IPS-NIHi11 (cell line): ENCODE measurements at regions not wholly inside any gene's neighbourhood (a gene's known extent, or its start where the extent isn't known, plus 50 kb on each side); places are given as distances from the start of the nearest gene placed in this dataset.

Experiments
- DNase-seq: peaks from one replicate; pipeline ENCODE4 v3.0.0; 2012; ENCODE audit warnings: mixed read lengths, low spot score

DNA sequence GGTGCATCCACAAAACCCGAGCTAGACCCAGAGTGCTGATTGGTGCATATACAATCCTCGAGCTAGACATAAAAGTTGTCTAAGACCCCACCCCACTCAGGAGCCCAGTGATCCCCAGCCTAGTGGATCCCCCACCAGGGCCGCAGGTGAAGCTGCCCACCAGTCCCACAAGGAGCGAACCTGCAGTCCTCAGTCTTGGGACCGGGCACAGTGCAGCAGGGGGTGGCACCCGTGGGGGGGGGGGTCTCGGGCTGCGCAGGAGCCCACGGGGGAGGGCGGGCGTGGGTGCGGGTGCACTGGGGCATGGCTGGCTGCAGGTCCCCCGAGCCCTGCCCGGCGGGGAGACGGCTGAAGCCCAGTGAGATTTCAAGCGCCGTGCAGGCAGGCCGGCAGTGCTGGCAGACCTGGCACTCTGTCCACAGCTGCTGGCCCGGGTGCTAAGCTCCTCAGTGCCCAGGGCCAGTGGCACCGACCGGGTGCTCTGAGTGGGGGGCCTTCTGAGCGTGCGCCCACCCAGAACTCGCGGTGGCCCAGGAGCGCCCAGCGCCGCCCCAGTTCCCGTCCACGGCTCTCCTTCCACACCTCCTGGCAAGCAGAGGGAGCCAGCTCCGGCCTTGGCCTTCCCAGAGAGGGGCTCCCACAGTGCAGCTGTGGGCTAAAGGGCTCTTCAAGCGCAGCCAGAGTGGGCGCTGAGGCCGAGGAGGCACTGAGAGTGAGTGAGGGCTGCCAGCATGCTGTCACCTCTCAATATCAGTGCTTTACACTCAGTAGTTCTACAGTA lies 989.1 kb downstream of the FAM181B start:
- DNase-seq = no peak

DNA sequence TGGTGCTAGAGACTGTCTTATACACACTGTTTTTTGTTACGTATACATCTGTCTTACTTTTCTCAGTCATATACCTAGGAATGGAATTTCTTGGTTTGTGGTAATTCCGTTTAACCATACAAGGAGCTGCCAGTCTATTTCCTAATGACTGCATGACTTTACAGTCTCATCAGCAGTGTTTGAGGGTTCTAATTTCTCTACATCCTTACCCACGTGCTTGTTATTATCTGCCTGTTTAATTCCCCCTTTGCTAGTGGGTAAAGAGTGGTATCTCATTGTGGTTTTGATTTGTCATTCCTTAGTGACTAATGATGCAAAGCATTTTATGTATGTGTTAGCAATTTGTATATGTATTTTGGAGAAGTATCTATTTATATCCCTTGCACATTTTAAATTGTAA lies 1008.0 kb downstream of the FAM181B start:
- no peak for DNase-seq

DNA sequence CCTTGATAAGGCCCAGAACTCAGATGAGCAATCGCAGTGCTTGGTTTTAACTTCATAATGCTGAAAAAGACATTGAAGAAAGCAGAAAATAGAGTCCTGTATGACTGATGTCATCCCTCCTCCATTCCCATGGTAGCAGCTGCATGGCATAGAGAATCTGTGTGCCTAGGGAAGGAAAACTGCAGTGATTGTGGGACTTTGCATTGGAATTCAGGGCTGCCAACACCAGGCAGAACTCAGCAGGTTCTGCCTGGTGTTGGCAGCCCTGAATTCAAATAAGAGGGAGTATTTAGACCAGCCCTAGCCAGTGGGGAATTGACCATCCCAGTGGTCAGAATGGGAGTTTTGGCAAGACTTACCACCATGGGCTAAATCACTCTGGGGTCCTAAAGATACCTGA lies 1016.0 kb downstream of the FAM181B start:
- DNase-seq = no peak

DNA sequence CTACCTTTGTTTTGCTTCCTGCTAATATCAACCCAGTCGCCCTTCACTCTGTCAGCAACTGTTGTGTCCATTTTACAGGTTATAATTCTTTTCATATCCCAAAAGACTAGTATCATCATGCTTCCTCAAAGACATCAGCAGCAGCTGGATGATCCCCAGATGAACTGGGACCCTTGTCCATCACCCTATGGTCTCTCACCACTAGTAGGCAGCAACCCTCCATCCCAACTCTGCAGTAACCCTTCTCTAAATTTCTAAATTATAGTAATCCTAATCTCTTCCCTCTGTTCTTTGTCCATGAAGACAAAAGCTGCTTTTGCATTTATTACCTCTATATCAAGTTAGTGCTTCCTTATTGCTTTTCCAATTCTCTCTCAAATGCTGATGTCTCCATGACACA lies 1025.8 kb downstream of the FAM181B start:
- DNase-seq = peak; percentile 17

DNA sequence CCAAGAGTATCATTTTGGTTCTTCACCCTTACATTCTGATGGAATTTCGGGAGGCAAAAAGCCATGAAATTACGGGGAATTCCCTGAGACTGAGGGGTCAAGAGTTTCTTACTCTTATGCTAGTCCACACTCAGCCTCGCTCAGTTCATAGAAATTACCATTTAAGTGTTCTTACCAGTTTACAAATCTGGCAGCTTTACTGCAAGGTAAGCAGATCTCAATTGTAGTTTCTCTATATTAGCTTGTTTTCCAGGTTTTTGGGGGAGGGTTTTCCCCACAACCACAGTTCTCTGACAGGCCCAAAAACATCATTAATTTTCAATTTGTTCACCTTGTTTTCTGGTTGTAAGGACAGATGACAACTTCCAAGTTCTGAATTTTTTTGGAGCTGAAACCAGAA lies 1028.4 kb downstream of the FAM181B start:
- DNase-seq = no peak

DNA sequence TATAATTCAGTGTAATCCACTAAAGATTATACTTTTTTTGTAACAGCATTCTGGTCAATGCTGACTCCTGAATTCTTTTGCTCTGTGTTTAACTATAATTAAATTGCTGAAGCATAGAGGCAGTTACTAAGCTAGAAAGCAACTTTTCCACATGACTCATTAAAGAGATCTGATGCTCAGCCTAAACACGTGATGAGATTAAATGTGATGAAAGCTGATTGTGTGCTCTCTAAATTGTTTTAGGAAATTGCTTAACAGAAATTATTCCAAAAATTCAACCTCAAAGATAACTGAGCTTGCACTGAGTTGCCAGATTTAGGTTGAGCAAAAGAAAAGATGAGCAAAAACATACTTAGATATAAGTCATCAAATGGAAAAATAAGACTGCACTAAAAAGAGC lies 1033.6 kb downstream of the FAM181B start:
- no peak for DNase-seq

DNA sequence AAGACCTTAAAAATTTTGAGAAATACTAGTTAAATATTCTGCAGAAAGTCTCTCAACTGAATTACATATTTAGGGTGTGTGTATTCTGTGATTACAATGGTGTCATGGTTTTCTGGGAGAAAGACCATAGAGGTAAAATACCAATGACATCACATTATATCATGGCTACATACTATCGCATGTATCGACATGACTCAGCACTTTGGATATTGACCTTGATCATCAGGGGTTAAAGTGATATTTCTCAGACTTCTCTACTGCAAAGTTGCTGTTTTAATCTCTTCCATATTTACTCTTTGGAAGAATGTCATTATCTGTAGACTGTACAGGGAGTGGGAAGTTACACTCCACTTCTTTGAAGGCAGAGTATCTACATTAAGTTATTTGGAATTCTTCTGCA lies 1046.6 kb downstream of the FAM181B start:
- no peak for DNase-seq

DNA sequence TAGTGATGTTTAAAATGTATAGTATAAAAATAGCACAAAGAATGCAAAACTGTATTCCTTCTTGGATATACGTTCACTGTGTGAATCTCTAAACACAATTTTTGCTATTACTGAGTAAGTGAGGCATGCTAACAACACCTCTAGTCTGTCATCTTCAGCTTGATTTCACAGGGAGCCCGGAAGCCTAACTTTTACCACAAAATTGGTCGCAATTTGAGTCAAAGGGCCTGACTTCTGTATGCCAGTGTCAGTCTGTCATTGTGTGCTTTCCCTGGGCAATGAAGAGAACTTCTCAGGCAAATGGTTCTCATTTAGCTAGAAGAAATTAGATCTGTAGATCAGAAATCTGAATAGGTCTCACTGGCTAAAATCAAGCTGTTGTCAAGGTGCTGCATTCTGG lies 1059.5 kb downstream of the FAM181B start:
- DNase-seq = no peak

DNA sequence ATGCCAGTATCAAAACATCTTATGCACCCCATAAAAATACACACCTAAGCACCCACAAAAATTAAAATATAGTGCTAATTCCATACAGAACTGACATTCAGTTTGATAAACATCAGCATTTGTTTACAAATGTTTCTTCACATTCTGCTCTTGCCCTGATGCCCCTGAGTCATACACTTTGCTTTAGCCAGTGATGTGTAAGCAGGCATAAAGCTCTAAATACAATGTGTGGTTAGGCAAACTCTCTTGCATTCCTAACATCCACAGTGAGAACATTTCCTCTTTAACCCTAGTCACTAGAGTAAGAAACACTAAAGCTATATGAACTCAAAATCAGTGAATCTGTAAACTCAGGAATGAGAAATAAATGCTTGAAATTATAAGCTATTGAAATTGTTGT lies 1060.7 kb downstream of the FAM181B start:
- no peak for DNase-seq

DNA sequence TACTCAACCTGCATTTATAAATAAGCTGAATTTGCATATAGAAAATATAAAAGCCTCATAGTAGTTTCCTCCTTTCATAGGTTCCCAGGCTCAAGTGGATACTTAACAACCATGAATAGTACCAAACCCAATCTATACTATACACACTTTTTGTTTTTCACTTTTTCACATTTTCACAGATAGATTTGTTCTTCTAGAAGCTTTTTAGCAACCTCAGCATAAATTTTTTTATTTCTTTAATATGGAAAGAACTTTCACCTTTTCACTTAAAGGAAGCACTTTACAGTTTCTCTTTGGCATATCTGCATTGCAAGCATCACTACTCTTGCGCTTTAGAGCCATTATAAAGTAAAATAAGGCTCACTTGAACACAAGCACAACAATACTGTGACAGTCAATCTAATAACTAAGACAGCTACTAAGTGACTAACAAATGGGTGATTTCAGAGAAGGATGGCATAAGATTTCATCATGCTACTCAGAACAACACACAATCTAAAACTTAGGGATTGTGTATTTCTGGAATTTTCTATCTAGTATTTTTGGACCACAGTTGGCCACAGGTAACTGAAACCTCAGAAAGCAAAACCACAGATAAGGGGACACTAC lies 1063.6 kb downstream of the FAM181B start:
- no peak for DNase-seq

DNA sequence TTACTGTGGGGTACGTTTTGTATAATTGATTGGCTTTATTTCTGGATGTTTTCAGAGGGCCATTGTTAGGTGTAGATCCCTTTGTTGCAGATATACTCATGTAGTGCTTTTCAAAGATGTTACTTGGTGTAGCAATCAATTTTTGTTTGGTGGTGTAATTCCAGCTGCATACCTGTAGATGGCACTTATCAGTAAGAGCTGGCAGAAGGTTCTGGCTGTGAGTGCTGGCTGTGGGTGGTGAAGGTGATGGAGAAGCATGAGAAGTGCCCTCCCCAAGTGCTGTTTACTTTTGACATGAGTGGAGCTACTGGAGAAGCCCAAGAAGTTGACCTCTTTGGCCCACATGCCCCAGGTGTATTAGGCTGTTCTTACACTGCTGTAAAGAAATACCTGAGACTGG lies 1074.9 kb downstream of the FAM181B start:
- DNase-seq = peak; percentile 37

DNA sequence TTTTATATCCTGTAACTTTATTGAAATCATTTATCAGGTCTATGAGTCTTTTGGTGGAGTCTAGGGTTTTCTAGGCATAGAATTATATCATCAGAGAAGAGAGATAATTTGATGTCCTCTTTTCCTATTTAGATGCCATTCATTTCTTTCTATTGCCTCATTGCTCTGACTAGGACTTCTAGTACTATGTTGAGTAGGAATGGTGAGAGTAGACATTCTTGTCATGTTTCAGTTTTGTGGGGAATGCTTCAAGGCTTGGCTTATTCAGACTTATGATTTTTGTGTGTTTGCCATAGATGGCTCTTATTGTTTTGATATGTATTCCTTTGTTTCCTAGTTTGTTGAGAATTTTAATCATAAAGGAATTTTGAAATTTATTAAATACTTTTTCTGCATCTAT lies 1078.3 kb downstream of the FAM181B start:
- DNase-seq = no peak

DNA sequence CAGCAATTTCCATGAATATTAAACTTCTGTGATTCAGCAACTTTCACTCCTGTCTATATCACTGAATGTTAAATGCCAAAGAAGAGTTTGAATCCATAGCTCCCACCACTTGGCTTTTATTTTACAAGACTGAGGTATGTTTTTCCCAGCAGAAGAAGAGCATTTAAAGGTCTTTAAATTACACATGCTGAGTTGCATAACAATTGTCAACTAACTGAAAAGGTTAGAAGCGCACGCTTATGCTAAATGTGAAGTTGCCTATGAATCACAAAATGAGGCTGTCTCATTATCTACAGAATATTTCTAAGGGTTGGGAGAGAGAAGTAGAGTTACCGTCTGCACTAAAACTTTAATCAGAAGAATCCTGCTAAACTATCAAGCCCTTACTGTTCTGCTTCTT lies 1086.3 kb downstream of the FAM181B start:
- no peak for DNase-seq

DNA sequence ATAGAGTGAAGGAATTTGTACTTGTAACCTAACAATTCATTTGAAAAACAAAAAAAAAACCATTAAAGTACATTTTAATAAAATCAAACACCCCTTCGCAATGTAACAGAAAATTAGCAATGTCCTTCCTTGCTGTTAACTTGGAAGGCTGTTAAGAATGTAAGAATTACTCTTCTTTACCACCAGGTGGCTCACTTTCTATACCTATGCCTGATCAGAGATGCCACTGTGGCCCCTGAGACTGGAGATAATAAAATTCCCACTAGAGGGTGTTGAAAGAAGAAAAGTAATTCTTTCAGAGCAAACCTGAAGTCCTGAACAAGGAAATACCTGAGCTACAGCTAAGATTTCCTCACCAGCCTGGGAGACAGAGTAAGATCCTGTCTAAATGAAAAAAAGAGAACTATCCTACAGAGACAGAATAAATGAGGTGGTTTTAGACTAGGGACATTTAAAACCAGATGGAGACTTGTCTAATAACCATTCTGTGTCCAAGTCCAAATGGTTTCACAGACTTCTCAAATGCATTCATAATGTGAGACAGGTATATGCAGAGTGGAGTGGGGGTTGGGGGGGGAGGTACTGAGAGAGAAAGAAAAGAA lies 1089.3 kb downstream of the FAM181B start:
- DNase-seq = peak; percentile 44

DNA sequence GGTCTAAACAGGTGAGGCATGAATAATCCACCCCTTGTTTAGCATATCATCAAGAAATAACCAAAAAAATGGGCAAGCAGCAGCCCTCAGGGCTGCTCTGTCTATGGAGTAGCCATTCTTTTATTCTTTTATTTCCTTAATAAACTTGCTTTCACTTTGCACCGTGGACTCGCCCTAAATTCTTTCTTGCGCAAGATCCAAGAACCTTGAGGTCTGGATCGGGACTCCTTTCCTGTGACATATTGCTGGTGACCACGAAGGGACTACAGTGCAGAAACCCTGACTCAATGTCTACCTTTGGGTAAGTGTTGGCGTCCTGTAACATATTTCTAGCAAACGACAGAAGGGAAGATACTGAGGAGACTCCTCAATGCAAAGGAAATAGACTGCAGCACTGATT lies 1099.2 kb downstream of the FAM181B start:
- DNase-seq = no peak

DNA sequence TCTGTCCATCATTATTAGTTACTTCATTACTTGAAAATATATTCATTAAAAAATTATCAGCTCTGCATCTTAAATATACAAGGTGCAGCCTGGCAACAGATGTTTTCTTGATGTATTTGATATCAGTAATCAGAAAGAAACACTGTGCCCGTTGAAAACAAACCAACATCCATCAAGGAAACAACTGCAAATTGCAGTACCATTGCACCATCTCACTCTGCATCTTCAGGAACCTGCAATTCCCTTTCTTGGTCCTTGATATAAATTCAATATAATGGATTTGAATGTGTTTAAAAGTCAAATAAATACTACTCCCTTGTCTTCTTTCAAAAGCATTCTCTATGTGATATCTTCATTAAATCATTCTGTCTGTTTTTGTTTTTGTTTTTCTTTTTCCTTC lies 1131.2 kb downstream of the FAM181B start:
- DNase-seq = no peak

DNA sequence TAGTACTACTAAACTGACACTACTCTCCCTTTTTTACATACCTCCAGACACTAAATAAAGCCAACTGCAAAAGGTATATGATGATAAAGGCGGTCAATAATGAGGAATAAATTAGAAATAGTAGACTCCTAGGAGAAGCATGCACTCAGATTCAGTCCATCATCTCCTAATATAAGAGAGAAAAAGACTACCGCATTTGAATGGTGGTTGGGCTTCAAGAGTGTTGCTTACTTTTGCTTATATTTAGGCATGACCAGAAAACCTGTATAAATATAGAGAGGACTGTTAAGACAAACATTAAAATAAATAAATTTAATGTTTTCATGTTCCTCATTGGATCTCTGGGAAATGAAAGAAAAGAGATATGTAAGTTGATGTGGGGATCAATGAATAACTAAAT lies 1137.0 kb downstream of the FAM181B start:
- DNase-seq = no peak

DNA sequence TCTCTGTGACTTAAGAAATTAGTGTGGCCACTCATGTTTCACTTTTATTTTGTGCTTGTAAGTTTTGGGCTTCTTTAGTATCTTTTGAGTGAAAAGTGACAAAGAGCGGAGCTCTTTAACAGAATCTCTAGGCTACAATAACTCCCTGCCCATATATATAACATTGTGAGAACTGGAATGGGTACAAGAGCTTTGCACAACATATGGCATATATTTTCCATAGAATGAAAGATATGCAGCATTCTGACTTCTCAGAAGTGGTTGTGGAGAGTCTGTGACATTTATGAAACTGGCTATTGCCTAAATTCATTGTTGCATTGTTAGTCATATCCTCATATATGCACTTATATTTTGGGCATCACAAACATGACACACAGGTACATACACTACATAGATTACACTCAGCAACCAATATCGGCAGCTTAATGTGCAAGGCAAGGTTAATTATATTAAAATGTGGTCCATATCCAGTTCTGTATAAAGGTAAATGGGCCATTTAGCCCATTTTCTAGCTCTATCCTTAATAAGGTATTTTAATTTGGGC lies 1148.2 kb downstream of the FAM181B start:
- no peak for DNase-seq

DNA sequence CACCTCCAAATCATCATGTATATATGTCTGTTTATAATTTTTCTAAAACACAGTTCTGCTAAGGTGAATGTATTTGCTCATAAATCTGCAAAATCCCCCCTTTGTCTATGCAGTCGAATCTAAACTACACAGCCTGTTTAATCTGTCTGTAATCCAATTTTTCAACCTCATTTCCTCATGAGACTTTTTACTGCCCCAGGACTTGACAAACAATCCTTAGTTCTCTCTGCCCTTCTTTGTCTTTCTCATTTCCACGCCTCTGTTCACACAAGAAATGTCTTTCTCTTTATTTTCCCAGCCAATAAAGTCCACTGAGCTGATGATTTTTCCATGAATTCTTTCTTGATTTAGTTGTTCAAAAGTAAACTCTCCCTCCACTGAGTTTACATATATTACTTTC lies 1154.3 kb downstream of the FAM181B start:
- DNase-seq = no peak

DNA sequence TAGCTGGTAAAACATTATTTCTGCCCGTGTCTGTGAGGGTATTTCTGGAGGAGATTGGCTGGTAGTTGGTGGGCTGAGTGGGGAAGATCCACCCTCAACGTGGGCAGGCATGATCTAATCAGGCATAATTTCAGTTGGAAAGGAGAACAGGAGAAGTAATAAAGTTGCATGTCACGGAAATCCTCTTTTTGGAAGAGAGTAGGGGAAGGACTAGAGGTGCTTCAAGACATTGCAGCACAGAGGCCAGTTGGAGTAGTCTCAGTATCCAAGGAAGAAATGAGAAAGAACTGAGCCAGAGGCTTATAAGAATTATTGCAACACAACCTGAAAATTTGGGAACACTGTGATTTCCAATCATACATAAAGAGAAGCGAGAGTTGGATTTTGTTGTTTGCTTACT lies 1155.1 kb downstream of the FAM181B start:
- no peak for DNase-seq

DNA sequence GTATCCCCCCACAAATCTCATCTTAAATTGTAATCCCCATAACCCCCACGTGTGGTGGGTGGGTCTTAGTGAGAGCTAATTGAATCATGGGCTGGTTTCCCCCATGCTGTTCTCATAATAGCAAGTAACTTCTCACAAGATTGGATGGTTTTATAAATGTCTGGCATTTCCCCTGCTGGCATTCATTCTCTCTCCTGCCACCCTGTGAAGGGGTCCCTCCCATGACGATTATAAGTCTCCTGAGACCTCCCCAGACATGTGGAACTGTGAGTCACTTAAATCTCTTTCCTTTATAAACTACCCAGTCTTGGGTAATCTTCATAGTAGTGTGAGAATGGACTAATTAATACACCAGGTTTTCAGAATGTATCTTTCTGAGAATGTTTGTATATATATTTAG lies 1159.4 kb downstream of the FAM181B start:
- no peak for DNase-seq

DNA sequence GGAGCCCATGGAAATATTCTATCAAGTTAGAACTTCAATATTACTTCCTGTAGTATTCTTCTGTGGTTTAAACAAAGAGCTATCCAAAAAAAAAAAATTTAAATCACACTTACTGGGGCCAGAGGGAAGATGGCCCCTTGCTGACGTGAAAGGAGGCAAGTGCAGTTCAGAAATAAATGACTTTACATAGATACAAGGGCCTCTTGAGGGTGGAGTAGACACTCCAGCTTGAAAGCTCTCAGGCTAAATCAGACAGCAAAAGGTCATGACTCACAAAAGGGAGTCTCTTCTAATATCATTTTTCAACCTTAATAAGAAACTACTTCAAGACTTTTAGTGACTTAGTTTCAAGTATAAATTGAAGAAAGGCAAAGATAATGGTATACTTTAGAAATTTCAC lies 1160.3 kb downstream of the FAM181B start:
- DNase-seq = no peak

DNA sequence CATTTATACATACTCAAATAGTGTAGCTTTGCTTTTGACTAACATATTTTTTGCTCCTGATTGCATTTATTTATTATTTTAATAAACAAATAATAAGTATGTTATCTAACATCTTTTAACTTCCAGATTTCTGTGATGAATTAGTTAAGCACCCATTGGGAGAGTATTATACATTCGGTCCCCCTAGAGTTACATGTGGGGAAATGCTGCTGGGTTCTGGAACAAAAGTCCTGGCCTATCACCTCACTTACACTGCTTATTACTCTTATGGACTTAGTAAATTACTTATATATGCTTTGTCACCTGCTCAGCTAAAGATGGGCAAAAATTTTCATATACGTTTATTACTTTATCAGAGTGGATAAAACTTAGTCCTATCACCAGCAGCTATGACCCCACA lies 1163.0 kb downstream of the FAM181B start:
- DNase-seq = no peak
